ENCODE measurements at regions not wholly inside any gene's neighbourhood (a gene's known extent, or its start where the extent isn't known, plus 50 kb on each side); places are given as distances from the start of the nearest gene placed in this dataset.

GRCh38 chr14:87712396-87713090, 280.4 kb downstream of the GALC start:
- no peak for FAIRE-seq

- no peak for FAIRE-seq
These were observed 287.5 kb downstream of the GALC start for GRCh38 chr14:87705439-87705896.

GRCh38 chr14:87698481-87698880, 294.5 kb downstream of the GALC start:
- no peak for FAIRE-seq

DNA sequence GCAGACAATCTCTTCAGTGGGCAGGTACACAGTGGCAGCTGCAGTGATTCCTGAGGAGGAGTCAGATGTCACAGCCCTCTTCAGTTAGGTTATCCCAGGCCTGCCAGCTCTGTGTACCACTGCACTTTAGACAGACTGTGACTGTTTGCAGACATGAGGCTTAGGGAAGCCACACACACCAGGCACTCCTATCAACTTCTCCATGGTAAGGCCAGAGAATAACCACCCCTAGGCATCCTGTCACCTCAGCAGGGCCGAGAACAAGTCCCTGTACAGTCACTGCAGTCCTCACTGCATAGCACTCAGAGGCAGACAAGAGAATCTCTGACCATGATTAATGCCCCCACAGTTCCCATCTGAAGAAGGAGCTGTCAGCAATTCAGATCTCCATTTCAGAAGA, 296.5 kb downstream of the GALC start:
- FAIRE-seq, result no peak

DNA sequence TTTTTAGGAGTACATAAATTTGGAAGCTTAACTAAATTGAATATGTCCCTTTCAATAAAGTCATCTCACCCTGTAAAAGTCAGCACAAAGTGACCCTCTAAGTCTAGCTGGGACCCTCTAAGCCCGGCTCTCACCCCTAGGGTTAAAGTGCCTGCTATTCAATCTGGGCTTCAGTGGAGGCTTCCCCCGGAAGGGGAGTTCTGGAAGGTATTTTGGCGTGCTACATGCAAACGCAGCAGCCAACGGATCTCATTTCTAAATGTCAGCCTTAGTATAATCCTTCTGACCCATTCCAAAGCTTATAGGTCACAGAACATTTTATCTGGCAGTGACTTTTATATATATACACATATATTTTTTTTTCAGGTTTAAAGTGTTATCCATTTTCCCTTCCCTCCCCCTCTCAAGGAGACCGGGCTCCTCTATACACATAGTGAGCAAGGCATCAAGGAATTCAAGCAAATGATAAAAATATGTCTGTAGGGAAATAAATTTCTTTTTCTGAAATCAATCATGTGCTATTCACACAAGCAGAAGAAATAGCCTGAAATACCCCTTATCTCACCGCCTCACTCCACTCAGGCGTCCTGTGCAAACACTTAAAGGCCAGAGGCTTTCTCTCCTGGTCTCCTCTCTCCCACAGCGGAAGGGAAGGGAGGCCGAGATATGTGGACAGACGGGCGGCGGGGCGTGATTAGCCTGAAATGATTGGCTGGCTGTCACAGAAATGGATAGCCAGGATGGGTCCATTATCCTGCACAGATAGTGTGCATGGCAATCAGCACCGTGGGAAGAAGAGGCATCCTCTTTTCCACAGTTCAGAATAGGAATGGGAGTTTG, 301.7 kb downstream of the GALC start:
- no peak for FAIRE-seq

- FAIRE-seq, result no peak
These were observed 302.8 kb downstream of the GALC start for GRCh38 chr14:87690076-87690613.

- no peak for FAIRE-seq
These were observed 304.5 kb downstream of the GALC start for GRCh38 chr14:87688524-87688923.

- FAIRE-seq, result no peak
These were observed 305.6 kb downstream of the GALC start for GRCh38 chr14:87687420-87687819.

DNA sequence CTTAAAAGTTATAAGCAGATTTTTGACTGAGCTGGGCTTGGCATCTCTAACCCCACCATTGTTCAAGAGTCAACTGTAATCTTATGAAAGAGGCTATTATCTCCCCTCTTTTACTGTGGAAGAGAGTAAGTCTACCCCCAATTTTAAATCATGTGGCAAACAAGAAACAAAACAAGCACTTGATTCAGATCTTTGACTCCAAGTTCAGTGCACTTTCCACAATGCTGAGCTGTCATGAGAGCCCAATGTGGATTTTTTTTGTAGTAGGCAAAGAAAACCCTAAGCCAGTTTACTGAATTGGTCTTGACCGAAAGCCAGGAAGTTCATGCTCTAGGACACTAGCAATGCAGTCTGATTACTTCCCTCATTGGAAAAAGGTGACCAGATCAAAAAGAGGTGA, 306.2 kb downstream of the GALC start:
- no peak for FAIRE-seq

DNA sequence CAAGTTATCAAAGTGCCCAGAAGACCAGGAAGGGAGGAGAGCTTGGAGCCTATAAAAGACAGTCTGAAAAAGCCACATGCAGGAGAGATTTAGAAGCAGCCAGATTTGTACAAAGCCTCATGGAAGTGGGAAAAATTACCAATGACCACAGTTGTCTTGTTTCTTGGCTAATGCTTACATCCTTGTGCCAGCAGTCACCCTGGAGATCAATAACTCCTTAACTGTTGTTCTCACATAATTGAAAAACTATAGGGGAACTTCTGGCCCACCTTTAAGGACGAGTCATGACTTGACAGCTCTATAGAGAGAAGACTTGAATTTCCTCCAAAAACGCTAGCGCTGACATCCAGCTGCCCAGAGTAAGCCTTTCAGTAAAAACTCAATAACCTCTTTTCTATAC, 313.1 kb downstream of the GALC start:
- no peak for FAIRE-seq

DNA sequence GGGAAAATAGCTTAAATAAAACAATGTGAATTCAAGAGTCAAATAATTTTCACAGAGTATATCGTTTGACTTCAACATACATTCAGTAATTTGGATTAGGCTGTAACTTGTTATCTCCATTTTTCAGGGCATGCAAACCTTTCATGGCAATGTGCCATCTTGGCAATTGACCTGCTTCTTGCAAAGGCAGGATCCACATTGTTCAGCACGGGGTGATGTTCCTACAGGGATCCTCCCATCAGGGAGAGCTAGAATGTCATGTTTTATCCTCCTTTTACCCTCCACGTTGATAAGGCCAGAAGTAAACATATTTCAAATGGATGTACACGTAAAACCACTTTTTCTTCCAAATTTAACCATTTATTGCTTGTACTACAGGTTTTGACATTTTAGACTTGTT, 314.4 kb downstream of the GALC start:
- FAIRE-seq, result no peak

DNA sequence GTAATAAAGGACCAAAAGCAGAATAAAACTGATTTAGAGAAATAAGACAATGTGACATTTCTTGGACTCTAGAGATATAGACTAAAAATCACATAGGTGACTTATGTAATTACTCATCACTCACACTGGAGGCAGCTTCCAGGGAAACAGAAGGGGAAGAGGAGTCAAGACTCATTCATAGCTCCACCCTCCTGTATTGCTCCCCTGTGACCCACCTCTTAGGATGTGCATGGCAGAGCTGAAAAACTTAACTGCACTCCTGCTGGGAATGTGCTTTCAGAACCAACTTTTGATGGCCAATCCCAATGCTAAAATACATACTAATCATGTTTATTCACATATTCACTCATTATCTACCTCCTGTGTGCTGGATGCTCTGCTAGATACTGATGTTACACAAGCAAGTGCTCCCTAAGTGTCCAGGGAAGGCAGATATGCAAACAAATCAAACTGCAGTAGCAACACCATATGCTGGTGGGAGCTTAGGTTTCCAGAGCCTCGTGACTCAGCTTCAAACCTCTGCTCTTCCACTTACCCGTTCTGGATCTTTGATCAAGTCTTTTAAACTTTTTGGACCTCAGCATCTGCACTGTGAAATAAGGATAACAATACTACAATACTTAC, 316.1 kb downstream of the GALC start:
- no peak for FAIRE-seq

DNA sequence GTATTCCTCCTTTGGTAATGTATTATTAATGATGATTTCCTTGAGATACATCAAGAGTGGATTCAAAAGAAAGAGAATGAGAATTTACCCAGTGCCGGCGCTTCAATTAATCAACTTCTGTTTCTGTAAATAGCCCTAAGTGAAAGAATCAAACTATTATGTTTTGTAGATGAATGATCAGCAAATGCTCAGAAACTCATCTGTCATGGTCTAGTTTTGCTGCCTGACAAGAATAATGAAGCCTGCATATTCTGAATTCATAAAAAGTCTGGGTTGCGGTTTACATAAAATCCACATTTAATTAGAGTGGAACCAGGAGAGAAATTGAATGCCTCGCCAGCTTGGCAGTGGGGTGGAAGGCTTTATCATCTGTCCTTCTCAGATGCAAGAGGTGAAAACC, 325.3 kb downstream of the GALC start:
- no peak for FAIRE-seq

DNA sequence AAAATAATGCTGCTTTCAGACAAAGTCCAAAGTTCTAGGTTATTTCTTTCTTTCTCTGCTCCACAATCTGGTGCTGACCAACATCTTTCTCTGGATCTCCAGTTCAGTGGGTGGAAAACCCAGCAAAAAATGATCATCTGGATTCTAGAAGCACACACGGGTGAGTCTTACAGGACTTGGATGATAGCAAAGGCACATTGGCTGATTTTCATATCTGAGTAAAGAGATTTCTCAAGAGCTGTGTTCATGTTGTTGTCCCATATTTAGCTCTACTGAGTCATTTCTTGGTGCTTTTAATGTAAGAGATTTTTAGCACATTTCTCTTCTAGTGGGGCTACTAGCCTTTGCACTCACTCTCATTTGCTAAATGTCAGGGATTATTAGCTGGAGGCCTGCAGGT, 336.7 kb downstream of the GALC start:
- no peak for FAIRE-seq

DNA sequence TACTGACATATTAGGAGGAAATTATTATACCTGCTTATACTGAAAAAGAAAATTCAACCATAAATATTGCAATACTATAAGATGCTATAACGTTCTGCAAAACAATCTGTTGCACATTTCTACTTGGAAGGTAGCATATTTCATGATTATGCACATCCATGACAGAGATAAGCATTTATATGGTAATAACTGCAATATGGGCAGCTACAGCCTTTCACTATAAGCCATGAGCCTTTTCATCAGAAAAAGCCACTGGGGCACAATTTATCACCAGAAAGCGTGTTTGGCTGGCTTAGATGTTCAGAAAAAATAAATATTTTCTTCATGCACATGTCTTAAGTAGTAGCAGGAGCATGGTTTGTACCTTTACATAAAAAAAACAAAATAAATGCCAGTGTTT, 340.7 kb downstream of the GALC start:
- FAIRE-seq, result no peak

GRCh38 chr14:87644689-87645088, 348.3 kb downstream of the GALC start:
- FAIRE-seq, result no peak

DNA sequence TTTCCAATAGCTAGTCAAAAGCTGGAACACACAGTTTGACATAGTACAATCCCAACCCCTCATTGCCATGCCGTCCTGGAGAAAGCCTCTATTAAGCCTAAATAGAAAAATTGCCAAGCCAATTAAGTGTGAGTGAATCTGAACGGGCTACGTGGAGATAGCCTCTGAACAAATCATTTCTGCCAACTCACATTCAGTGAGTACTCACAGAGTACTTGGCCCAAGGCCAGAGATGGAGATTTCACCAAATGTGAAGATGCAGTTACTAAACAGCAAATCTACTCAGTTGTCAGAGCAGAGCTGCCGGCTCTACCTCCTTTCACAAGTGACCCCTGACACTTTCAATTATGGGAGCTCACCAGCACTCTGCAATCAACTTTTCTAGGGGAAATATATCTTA, 350.0 kb downstream of the GALC start:
- no peak for FAIRE-seq

- no peak for FAIRE-seq
These were observed 352.4 kb downstream of the GALC start for GRCh38 chr14:87640553-87640952.

DNA sequence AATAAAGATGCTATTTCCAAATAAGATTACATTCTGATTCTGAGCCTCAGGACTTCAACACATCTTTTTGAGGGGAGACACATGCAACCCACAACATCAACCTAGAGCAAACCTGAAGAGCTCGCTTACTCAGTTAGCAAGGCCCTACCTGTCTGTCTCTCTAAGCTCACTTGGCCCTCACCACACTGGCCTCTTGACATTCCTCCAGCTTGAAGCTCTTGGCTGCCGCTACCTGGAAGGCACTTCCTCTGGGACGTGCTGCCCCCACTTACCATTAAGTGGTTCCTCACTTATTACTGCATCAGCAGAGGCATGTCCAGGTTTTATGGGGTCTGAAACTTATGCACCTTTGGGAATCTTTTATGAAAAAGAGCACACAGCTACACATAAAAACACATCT, 354.8 kb downstream of the GALC start:
- FAIRE-seq, result no peak

DNA sequence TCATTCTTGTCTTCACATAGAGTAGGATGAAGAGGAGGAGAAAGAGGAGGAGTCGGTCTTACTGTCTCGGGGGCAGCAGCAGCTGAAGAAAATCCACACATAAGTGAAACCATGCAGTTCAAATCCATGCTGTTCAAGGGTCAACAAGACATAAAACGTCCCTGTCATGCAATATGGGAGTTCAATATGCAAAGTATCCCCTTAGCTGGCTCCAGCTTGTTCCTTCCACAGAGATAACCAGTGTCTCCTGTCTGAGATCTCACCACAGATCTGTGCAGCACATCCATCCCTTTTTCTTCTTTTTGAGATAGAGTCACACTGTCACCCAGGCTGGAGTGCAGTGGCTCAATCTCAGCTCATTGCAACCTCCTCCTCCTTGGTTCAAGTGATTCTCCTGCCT, 357.5 kb downstream of the GALC start:
- no peak for FAIRE-seq

GRCh38 chr14:87632796-87633195, 360.2 kb downstream of the GALC start:
- FAIRE-seq, result no peak

DNA sequence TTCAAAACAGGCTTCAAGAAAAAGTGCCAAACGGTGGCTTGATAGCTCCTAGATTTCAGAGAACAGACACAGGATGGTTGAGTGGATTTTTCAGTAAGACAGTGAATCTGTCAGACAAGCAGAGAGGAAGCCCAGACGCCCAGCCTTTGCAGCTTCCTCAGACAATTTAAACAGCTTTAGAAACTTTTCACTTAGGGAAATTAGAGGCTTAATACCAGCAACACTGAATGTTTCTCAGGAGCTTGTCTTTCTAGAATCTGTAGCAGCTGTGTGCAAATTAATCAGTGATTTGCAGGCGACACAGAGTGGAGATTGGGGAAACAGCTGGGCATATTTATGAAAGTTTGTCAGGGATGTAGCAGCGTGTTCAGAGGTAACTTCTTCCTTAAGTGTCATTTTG, 362.1 kb downstream of the GALC start:
- no peak for FAIRE-seq

DNA sequence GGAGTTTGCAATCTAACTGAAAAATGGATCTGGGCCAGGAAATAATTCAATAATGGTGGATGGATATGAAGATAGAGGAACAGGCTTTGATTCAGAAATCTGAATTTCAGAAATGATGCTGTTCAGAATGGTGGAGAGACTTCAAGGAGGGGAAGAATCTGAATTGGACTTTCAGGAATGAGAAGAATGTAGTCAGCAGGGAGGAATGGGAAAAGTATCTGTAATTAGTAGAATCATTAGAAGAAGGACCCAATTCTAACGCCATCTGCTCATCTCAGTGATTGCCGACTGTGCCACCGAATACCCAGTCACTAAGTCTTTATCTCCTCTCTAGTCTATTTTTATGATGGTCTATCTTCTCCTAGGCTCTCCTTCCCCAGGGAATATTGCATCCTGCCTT, 363.2 kb downstream of the GALC start:
- FAIRE-seq, result no peak

DNA sequence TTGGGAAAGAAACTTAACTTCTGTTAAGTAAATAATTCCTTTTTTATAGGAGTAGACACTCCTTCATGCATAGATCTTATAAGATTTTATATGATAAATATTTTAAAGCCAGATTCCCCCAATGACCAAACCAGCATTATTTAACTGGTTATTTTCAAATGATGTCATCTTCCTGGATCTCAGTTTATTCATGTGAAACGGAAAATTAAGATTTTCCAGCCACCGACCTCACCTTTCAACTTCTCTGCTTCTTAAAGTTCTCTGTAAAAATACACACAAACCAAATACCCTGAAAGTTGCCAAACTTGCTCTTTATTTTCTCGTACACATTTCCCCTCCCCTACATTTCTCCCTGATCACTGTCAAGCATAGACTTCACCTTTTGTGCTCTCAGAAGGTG, 364.2 kb downstream of the GALC start:
- no peak for FAIRE-seq

Measured in TTC549 (cell line).